Heart right ventricle (tissue), 16 donors: ENCODE measurements at regions not wholly inside any gene's neighbourhood (a gene's known extent, or its start where the extent isn't known, plus 50 kb on each side); places are given as distances from the start of the nearest gene placed in this dataset.
"Not testable (repeated sequence)": the region's sequence is repeated elsewhere in the genome, so short reads cannot be mapped to it uniquely, and the experiment has no call there.

Source experiments
- ATAC-seq, 8 donors: fragments of 200-7000 bp; cut with Tn5 transposase; one replicate each; pipeline ENCODE4 v1.9.1; 2020; ENCODE audit warnings: mild to moderate bottlenecking in 8 of 8, moderate library complexity in 8 of 8, moderate number of reproducible peaks in 1 of 8
- DNase-seq, 2 donors: peaks; one replicate each; pipeline ENCODE4 v3.0.0-alpha.2; 2020
- H3K27ac ChIP-seq, 10 donors: fragments of 200-600 bp; sonication (generic) in 2 of 10; one replicate each; pipeline versions ENCODE4 v1.5.0 to v1.8.0; 2020 to 2022; ENCODE audit warnings: mild to moderate bottlenecking in 3 of 10
- H3K27me3 ChIP-seq, 7 donors: fragments of 200-600 bp; one replicate each; pipeline ENCODE4 v1.8.0; 2021 to 2022; ENCODE audit warnings: mild to moderate bottlenecking in 2 of 7
- H3K36me3 ChIP-seq, 9 donors: fragments of 200-600 bp; sonication (generic) in 1 of 9; one replicate each; pipeline versions ENCODE4 v1.5.0 to v1.8.0; 2020 to 2022; ENCODE audit warnings: mild to moderate bottlenecking in 2 of 9
- H3K4me1 ChIP-seq, 9 donors: fragments of 200-600 bp; sonication (generic) in 1 of 9; one replicate each; pipeline versions ENCODE4 v1.5.0 to v1.8.0; 2020 to 2022; ENCODE audit warnings: mild to moderate bottlenecking in 4 of 9
- H3K4me3 ChIP-seq, 10 donors: fragments of 200-600 bp; sonication (generic) in 2 of 10; one replicate each; pipeline versions ENCODE4 v1.5.0 to v1.8.0; 2020 to 2022; ENCODE audit warnings: mild to moderate bottlenecking in 7 of 10, moderate library complexity in 2 of 10
- H3K9me3 ChIP-seq, 11 donors: fragments of 200-600 bp in 10 of 11; sonication (generic) in 2 of 11; one replicate each; pipeline versions ENCODE4 v1.5.0 to v1.8.0; 2013 to 2022; ENCODE audit warnings: mild to moderate bottlenecking in 2 of 11, control low read depth in 1 of 11, moderate library complexity in 1 of 11
- CTCF ChIP-seq, 9 donors: fragments of 200-600 bp; sonication (generic) in 2 of 9; IDR thresholded peaks; one replicate each; pipeline versions ENCODE4 v1.5.0 to v1.8.0; 2021 to 2022; ENCODE audit warnings: antibody characterized with exemption in 9 of 9, mild to moderate bottlenecking in 5 of 9, moderate library complexity in 1 of 9
- WGBS, 2 donors: extraction: QIAGEN DNeasy Blood & Tissue Kit; methylation state at CpG; one replicate each; pipeline ENCODE4 v1.1.7; 2013; ENCODE audit warnings: inconsistent platforms in 1 of 2; 5-methylcytosine and 5-hydroxymethylcytosine counted together
- intact Hi-C, 10 donors: fragments of 100-400 bp; cut with DNase I; formaldehyde crosslinking; loops; one replicate each; pipeline versions ENCODE4 v1.11.1 to v1.14.2; 2022
- donor health status: Arrhythmogenic right ventricular cardiomyopathy.
- donor health status: ischemic (EF 13 %, LVEDD 7.1; RV severe dilation, severe dysfunction).
- donor health status: healthy with polysubstance abuse.
- donor health status: DM: no; HTN: yes; CAD: no.
- donor health status: DM: no; HTN: no; CAD: no.
- donor health status: ischemic (EF 25% LVEDD 6.9; RV normal size, moderate dysfunction).
- donor health status: ischemic (EF 25% LVEDD 5.7; RV mildly dilated, moderate dysfunction).
- donor health status: healthy.
- donor health status: DM: yes; HTN: yes; CAD: no.
- donor health status: Ischemic cardiomyopathy.
- donor health status: ischemic (EF 35%, LVEDD 5.7; RV mildly dilated, moderate dysfunction).
- donor health status: nonischemic (EF 11% LVEDD 7.7; RV severe dilation, severe dysfunction).
- donor health status: DM: yes; HTN: yes; CAD: no.
- donor health status: PGD.
- donor health status: ischemic (EF 29% LVEDD 5.4; RV normal size, mild dysfunction).
- donor health status: nonischemic (EF 23%, LVEDD 6.1; RV moderate dilation, normal function).

- ATAC-seq = no peak
- Histone ChIP-seq H3K9me3 (no peaks in the 10 kb centered on the region), H3K4me1 (no peaks in the 10 kb centered on the region), H3K36me3 (no peaks in the 10 kb centered on the region), H3K4me3 (no peak overlapping the region), H3K27me3 (no peaks in the 10 kb centered on the region), H3K27ac (no peak overlapping the region)
- TF ChIP-seq CTCF (IDR thresholded peaks at IDR 0.05) = no peak
- no peak for DNase-seq
- 92 to 93% methylated on average over 3 of the region's 3 CpGs for WGBS, 2 donors
- intact Hi-C loops = no loop called here
Measured at GRCh38 chr3:107465064-107465631, 57.6 kb upstream of the BBX start.

- ATAC-seq (no peak), DNase-seq (no peak)
- intact Hi-C loops = no loop called here
- no peaks in the 10 kb centered on the region for H3K36me3 ChIP-seq
- no peak overlapping the region for H3K4me3 ChIP-seq
- no peaks in the 10 kb centered on the region for H3K4me1 ChIP-seq
- H3K27ac ChIP-seq = no peak overlapping the region
- TF ChIP-seq CTCF (IDR thresholded peaks at IDR 0.05) = no peak
- WGBS, 2 donors = 70 to 73% methylated on average over 1 of the region's 1 CpG
- H3K27me3 ChIP-seq = peaks cover 0 to 3% (median 0%) of the 10 kb centered on the region in 7 donors
- H3K9me3 ChIP-seq = peaks cover 0 to 20% (median 0%) of the 10 kb centered on the region in 11 donors
Measured at GRCh38 chr3:107468782-107469181, 54.0 kb upstream of the BBX start.

GRCh38 chr3:107470496-107470895 is 52.3 kb upstream of the BBX start:
- ATAC-seq, H3K27ac ChIP-seq, H3K27me3 ChIP-seq, DNase-seq, H3K36me3 ChIP-seq, intact Hi-C loops, H3K4me3 ChIP-seq, H3K4me1 ChIP-seq: not testable (repeated sequence)
- WGBS, 2 donors = 47 to 49% methylated on average over 8 of the region's 8 CpGs
- H3K9me3 ChIP-seq = peaks cover 0 to 35% (median 0%) of the 10 kb centered on the region in 11 donors
